ENCODE measurements at regions not wholly inside any gene's neighbourhood (a gene's known extent, or its start where the extent isn't known, plus 50 kb on each side); places are given as distances from the start of the nearest gene placed in this dataset.
"Not testable (repeated sequence)": the region's sequence is repeated elsewhere in the genome, so short reads cannot be mapped to it uniquely, and the experiment has no call there.

DNA sequence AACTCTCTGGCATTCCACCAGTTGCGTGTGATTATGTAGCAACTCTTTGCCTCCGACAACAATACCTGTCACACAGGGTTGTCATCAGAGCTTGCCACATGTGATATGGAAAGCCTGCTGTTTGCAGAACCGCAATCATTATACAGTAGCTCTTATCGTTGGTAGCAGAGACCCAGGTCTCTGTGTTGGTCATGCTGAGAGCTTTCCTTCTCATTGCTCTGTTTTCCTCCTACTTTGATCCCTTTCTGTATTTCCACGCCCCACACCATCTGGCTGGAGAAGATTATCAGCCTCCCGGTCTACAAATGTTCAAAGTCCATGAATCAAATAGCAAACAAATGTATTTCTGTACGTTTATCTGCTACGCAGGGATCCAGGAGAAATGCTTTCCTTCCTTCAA, 1475.6 kb upstream of the DEFB115 start:
- H3K36me3 ChIP-seq (replicated peaks in 1 of 2; ENCODE audit: control insufficient read depth in 1 of 2, insufficient read depth in 2 of 2, low read length in 1 of 2); H3K79me2 ChIP-seq (ENCODE audit: insufficient read depth); H2AFZ ChIP-seq (ENCODE audit: low read depth); H3K9ac ChIP-seq; H3K4me2 ChIP-seq; H3K4me1 ChIP-seq (ENCODE audit: control insufficient read depth in 1 of 2, insufficient read depth in 2 of 2, low read depth in 1 of 2, low read length in 1 of 2); H3K9me3 ChIP-seq; POLR2A ChIA-PET; H3K9me2 ChIP-seq; H4K20me1 ChIP-seq (ENCODE audit: insufficient read depth); H3K4me3 ChIP-seq (ENCODE audit: low read depth in 2 of 2, low read length in 1 of 2); H3K27me3 ChIP-seq (ENCODE audit: insufficient read depth); CTCF ChIA-PET; H3K27ac ChIP-seq (ENCODE audit: low read depth in 2 of 2, low read length in 1 of 2); H3F3A ChIP-seq (replicated peaks; ENCODE audit: insufficient read depth); DNase-seq: not testable (repeated sequence)
- 5% methylated on average over 8 of the region's 8 CpGs for WGBS (ENCODE audit: low lambda C conversion rate)

DNA sequence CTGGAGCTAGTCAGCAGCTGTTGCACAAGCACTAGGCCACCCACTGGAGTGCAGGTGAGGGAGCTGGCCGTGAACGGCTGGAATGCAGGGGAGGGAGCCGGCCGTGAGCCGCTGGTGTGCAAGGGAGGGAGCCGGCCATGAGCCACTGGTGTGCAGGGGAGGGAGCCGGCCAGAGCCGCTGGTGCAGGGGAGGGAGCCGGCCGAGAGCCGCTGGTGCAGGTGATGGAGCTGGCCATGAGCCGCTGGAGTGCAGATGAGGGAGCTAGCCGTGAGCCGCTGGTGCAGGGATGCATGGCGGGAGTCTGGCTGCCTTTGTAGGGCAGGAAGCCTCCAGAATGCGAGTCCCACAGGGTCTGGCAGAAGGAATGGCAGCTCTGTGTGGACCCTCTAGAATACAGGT, 1470.0 kb upstream of the DEFB115 start:
- H3K79me2 ChIP-seq (ENCODE audit: insufficient read depth); DNase-seq; H3F3A ChIP-seq (replicated peaks; ENCODE audit: insufficient read depth); H3K4me2 ChIP-seq; POLR2A ChIA-PET; H4K20me1 ChIP-seq (ENCODE audit: insufficient read depth); H3K27me3 ChIP-seq (ENCODE audit: insufficient read depth); H3K27ac ChIP-seq (ENCODE audit: low read depth in 2 of 2, low read length in 1 of 2); H3K4me3 ChIP-seq (ENCODE audit: low read depth in 2 of 2, low read length in 1 of 2); H3K36me3 ChIP-seq (replicated peaks in 1 of 2; ENCODE audit: control insufficient read depth in 1 of 2, insufficient read depth in 2 of 2, low read length in 1 of 2); H3K4me1 ChIP-seq (ENCODE audit: control insufficient read depth in 1 of 2, insufficient read depth in 2 of 2, low read depth in 1 of 2, low read length in 1 of 2); H3K9ac ChIP-seq; H3K9me2 ChIP-seq; H2AFZ ChIP-seq (ENCODE audit: low read depth); CTCF ChIA-PET; H3K9me3 ChIP-seq: not testable (repeated sequence)
- 0% methylated on average over 13 of the region's 16 CpGs for WGBS (ENCODE audit: low lambda C conversion rate)

DNA sequence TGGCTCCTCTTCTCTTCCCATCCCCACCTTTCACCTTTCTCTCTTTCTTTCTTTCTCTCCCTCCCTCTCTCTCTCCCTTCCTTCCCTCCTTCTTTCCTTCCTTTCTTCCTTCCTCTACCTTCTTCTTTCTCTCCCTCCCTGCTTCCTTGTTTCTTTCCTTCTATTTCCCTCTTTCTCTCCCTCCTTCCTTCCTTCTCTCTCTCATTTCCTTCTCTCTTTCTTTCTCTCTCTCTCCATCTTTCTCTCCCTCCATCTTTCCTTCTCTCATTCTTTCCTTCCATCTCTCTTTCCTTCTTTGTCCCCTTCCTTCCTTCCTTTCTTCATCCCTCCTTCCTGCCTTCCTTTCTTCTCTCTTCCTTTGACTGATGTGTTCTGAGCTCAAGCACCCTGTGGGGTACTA, 1467.0 kb upstream of the DEFB115 start:
- no peaks in the 10 kb centered on the region for H3K4me1 ChIP-seq (ENCODE audit: control insufficient read depth in 1 of 2, insufficient read depth in 2 of 2, low read depth in 1 of 2, low read length in 1 of 2)
- no peaks in the 10 kb centered on the region for H3K36me3 ChIP-seq (replicated peaks in 1 of 2; ENCODE audit: control insufficient read depth in 1 of 2, insufficient read depth in 2 of 2, low read length in 1 of 2)
- no peak overlapping the region for H3K4me2 ChIP-seq
- H3K27me3 ChIP-seq (ENCODE audit: insufficient read depth): no peaks in the 10 kb centered on the region; the same call in 1 of the 2 replicates
- CTCF ChIA-PET: no interaction called here
- no peaks in the 10 kb centered on the region for H3K9me3 ChIP-seq
- no peak overlapping the region for H3K4me3 ChIP-seq (ENCODE audit: low read depth in 2 of 2, low read length in 1 of 2)
- POLR2A ChIA-PET: no interaction called here
- no peak for DNase-seq
- H3K79me2 ChIP-seq (ENCODE audit: insufficient read depth): no peaks in the 10 kb centered on the region
- no peak overlapping the region for H3K9ac ChIP-seq
- H3K9me2 ChIP-seq: no peaks in the 10 kb centered on the region
- no peak for TF ChIP-seq EZH2phosphoT487 (IDR thresholded peaks at IDR 0.05; ENCODE audit: borderline replicate concordance, low read depth)
- no peak for TF ChIP-seq NRF1 (IDR thresholded peaks at IDR 0.05; ENCODE audit: low read depth, low read length)
- no peak for TF ChIP-seq TEAD4 (IDR thresholded peaks at IDR 0.05; ENCODE audit: borderline replicate concordance, insufficient read depth)
- TF ChIP-seq, protein P1, sequence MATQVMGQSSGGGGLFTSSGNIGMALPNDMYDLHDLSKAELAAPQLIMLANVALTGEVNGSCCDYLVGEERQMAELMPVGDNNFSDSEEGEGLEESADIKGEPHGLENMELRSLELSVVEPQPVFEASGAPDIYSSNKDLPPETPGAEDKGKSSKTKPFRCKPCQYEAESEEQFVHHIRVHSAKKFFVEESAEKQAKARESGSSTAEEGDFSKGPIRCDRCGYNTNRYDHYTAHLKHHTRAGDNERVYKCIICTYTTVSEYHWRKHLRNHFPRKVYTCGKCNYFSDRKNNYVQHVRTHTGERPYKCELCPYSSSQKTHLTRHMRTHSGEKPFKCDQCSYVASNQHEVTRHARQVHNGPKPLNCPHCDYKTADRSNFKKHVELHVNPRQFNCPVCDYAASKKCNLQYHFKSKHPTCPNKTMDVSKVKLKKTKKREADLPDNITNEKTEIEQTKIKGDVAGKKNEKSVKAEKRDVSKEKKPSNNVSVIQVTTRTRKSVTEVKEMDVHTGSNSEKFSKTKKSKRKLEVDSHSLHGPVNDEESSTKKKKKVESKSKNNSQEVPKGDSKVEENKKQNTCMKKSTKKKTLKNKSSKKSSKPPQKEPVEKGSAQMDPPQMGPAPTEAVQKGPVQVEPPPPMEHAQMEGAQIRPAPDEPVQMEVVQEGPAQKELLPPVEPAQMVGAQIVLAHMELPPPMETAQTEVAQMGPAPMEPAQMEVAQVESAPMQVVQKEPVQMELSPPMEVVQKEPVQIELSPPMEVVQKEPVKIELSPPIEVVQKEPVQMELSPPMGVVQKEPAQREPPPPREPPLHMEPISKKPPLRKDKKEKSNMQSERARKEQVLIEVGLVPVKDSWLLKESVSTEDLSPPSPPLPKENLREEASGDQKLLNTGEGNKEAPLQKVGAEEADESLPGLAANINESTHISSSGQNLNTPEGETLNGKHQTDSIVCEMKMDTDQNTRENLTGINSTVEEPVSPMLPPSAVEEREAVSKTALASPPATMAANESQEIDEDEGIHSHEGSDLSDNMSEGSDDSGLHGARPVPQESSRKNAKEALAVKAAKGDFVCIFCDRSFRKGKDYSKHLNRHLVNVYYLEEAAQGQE (IDR thresholded peaks at IDR 0.05; ENCODE audit: low read depth, low read length): no peak
- TF ChIP-seq, protein P2, sequence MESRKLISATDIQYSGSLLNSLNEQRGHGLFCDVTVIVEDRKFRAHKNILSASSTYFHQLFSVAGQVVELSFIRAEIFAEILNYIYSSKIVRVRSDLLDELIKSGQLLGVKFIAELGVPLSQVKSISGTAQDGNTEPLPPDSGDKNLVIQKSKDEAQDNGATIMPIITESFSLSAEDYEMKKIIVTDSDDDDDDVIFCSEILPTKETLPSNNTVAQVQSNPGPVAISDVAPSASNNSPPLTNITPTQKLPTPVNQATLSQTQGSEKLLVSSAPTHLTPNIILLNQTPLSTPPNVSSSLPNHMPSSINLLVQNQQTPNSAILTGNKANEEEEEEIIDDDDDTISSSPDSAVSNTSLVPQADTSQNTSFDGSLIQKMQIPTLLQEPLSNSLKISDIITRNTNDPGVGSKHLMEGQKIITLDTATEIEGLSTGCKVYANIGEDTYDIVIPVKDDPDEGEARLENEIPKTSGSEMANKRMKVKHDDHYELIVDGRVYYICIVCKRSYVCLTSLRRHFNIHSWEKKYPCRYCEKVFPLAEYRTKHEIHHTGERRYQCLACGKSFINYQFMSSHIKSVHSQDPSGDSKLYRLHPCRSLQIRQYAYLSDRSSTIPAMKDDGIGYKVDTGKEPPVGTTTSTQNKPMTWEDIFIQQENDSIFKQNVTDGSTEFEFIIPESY (IDR thresholded peaks at IDR 0.05; ENCODE audit: borderline replicate concordance, low read depth): no peak
- TF ChIP-seq, protein P3, sequence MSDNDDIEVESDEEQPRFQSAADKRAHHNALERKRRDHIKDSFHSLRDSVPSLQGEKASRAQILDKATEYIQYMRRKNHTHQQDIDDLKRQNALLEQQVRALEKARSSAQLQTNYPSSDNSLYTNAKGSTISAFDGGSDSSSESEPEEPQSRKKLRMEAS (IDR thresholded peaks at IDR 0.05; ENCODE audit: low read depth): no peak
- no peak for TF ChIP-seq ELF1 (IDR thresholded peaks at IDR 0.05)
- H2AFZ ChIP-seq (ENCODE audit: low read depth): no peak overlapping the region
- no peaks in the 10 kb centered on the region for H3F3A ChIP-seq (replicated peaks; ENCODE audit: insufficient read depth)
- no peaks in the 10 kb centered on the region for H4K20me1 ChIP-seq (ENCODE audit: insufficient read depth)
- H3K27ac ChIP-seq (ENCODE audit: low read depth in 2 of 2, low read length in 1 of 2): no peak overlapping the region

DNA sequence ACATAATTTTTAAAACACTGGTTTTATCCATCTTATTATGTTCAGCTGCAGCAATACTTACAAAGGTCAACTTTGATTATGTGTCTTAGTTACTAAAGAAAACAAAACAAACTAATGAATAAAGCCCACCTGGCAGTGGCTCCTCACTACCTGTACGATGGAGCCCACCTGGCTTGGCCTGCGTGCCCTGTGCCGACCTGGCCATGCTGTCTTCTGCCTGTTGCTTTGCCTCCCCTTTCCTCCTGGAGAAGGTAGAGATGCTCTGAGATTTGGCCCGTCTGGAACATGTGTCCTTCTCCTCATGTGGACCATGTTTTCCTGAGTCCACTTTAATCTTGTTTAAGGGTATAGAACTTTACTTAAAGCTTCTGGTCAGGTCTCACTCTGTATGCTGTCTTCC, 1426.0 kb upstream of the DEFB115 start:
- H3K9ac ChIP-seq; H2AFZ ChIP-seq (ENCODE audit: low read depth); H3K4me2 ChIP-seq; H3K27me3 ChIP-seq (ENCODE audit: insufficient read depth); H3K9me3 ChIP-seq; H3K9me2 ChIP-seq; H4K20me1 ChIP-seq (ENCODE audit: insufficient read depth); POLR2A ChIA-PET; H3K27ac ChIP-seq (ENCODE audit: low read depth in 2 of 2, low read length in 1 of 2); DNase-seq; H3F3A ChIP-seq (replicated peaks; ENCODE audit: insufficient read depth); CTCF ChIA-PET; H3K36me3 ChIP-seq (replicated peaks in 1 of 2; ENCODE audit: control insufficient read depth in 1 of 2, insufficient read depth in 2 of 2, low read length in 1 of 2); H3K4me3 ChIP-seq (ENCODE audit: low read depth in 2 of 2, low read length in 1 of 2); H3K79me2 ChIP-seq (ENCODE audit: insufficient read depth); H3K4me1 ChIP-seq (ENCODE audit: control insufficient read depth in 1 of 2, insufficient read depth in 2 of 2, low read depth in 1 of 2, low read length in 1 of 2): not testable (repeated sequence)
- WGBS (ENCODE audit: low lambda C conversion rate): 0% methylated on average over 4 of the region's 4 CpGs
